H1 (cell line): ENCODE measurements at regions not wholly inside any gene's neighbourhood (a gene's known extent, or its start where the extent isn't known, plus 50 kb on each side); places are given as distances from the start of the nearest gene placed in this dataset.

Source experiments
- CTBP2 ChIP-seq: IDR thresholded peaks from 2 replicates; pipeline ENCODE4 v1.7.0; 2011; ENCODE audit warnings: borderline replicate concordance, mild to moderate bottlenecking, moderate library complexity, mixed read lengths, low read length; ENCODE audit not compliant: insufficient read depth, insufficient read length

- TF ChIP-seq CTBP2: no peak
Measured at GRCh38 chr5:92145852-92146251, 762.7 kb upstream of the ARRDC3 start (continued).
